T follicular helper cell (primary cell): ENCODE measurements at regions not wholly inside any gene's neighbourhood (a gene's known extent, or its start where the extent isn't known, plus 50 kb on each side); places are given as distances from the start of the nearest gene placed in this dataset.
"Not testable (repeated sequence)": the region's sequence is repeated elsewhere in the genome, so short reads cannot be mapped to it uniquely, and the experiment has no call there.

Source experiments
- DNase-seq: peaks from one replicate; pipeline ENCODE4 v3.0.0-alpha.2; 2020; ENCODE audit warnings: low read depth

DNA sequence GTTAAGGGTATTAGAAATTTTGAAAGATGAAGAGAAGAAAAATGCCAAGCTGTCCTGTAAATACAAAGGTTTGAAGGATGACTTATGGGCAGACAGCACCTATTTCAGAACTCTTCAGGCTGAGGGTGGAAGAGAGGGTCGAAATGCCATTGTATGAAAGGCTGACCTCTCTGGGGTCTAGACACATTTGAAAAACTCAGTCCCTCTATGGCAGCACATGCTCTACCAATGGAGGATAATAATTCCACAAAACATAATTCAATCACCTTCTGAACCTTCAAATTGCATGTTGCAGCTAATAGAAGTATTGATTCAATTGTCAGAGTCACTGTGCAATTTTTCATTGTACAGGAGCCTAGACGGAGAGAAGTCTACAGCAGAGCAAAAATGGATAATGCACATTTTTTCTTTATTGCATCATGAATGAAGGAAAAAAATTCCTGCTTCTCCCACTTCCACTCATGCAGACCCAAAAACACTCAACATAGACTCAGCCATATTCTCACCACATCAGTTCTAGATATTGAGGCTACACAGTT, 569.1 kb downstream of the TBL1XR1 start:
- DNase-seq, result no peak

DNA sequence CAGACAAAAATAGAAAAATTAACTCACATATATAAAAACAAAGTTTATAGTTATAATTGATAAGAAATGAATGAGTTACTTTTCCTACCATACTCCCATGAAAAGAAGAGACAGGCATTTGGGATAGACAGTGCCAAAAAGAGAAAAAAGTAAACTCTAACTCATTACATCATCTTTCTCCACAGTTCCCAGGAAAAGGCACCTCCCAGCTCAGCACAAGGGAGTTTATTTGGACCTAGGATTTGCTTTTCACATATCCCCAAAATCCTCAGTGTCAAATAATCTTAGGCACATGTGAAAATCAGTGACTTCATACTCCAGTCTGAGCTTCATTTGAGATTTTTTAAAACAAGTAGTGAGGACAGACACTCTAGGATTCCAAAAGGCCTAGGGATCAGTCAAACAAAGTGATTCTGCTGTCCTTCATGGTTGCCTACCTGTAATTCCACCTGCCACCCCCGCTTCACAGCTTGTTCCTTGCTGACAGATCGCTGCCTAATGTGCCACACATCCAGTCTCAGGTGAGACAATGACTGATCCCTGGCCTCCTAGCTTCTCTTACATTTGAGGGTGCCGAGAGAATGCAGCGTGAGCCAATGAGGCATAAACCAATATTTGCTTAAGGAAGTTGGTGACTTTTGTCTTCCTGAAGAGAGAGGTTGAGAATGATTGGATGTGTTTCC, 573.7 kb downstream of the TBL1XR1 start:
- DNase-seq, result no peak

DNA sequence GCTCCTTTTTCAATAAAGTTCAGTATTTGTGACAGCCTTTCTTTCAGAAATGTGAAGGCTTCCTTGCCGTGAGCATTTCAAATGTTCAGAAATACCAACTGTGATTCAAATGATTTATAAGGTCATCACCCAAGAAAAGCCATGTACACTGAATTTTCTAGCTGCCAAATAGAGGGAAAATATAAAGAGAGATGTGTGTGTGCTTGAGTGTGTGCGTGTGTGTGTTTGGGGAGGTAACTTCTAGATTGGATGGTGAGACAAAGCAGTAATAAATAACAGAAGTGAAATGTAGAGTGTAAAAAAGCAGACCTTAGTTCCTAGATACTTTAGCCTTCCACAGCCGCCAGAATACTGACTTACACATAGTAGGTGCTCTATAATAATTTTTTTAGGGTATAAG, 577.4 kb downstream of the TBL1XR1 start:
- DNase-seq, result no peak

DNA sequence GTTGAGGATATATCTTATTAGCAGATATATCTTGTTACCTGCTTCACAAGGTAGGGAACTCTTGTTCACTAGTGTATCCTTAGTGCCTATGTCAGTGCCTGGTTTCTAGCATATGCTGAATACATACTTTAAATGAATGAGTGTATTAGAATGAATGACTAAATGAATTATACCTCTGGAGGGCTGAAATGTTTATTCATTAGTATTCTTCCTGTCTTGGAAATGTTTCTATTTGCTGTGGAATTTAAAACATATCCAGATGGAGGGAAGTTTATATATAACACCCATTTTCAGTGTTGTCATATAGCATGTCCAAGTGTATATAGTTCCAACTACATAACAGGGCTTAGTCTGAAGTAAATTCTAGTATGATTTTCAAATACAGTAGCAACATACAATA, 581.5 kb downstream of the TBL1XR1 start:
- DNase-seq, result no peak

DNA sequence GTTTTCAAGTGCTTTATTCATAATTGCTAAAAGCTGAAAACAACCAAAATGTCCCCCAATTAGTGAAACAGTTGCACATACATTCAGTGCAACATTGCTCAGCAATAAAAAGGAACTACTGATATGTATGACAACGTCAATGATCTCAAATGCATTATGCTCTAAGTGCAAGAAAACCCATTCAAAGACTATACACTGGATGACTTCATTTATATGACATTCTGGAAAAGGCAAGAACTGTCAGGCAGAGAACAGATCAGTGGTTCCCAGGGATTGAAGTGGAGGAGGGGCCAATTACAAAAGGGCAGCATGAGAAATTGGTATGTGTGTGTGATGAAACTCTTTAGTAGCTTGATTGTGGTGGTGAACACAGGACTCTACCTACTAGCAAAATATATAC, 585.6 kb downstream of the TBL1XR1 start:
- DNase-seq, result no peak

DNA sequence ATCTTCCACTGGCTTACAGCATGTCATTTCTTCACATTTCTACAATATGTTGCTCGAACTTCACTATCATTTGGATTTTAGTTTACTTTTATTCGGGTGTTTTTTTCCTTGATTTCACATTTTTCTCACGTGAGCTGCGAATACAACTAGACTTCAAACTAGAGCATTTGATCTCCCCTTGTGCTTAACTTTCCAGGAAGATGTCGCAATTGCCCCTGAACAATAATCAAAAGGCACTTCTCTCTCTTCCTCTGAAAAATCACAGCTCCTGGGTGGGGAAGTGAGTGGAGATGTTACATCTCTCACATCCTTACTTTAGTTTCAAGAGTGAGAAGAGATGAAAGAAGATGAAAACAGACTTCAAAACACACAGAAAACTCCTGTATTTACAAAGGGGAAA, 587.9 kb downstream of the TBL1XR1 start:
- no peak for DNase-seq

DNA sequence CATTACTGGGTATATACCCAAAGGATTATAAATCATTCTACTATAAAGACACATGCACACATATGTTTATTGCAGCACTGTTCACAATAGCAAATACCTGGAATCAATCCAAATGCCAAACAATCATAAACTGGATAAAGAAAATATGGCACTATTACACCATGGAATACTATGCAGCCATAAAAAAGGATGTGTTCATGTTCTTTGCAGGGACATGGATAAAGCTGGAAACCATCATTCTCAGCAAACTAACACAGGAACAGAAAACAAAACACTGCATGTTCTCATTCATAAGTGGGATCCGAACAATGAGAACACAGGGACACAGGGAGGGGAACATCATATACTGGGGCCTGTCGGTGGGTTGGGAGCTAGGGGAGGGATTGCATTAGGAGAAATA, 591.7 kb downstream of the TBL1XR1 start:
- not testable (repeated sequence) for DNase-seq

DNA sequence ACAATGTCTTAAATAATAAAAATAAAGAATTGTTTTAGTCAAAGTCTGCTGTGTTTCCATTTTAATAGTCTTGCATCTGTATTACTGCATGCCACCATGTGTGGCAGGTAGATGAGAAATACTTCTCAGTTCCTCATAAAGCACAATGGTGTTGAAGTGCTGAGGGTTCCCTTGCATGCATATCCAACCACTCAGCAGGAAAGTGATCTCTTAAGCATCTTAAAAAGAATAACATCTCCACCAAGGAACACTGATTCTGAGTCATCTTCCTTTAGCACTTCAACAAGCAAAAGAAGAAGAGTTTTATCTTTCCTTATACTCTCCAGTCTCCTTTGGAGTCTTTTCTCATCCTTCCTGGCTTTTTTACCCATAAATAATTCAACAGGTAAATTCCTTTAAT, 602.0 kb downstream of the TBL1XR1 start:
- no peak for DNase-seq

DNA sequence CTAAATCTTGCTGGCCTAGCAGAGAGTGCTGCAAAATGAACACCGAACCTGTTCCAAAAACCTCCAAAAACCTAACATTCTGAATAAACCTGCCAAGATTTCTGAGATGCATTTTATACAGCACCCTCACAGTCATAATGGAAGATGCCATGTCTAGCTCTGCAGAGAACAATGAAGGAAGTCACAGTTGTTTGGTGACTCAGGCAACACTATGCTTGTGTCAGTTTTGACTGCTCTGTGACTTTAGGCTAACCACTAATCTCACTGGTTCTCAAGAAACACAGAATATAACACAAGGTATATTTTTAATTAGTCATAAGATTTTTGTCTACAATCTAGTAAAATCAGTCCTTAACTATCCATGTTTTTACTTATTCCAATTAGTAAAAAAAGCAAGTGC, 606.6 kb downstream of the TBL1XR1 start:
- no peak for DNase-seq

DNA sequence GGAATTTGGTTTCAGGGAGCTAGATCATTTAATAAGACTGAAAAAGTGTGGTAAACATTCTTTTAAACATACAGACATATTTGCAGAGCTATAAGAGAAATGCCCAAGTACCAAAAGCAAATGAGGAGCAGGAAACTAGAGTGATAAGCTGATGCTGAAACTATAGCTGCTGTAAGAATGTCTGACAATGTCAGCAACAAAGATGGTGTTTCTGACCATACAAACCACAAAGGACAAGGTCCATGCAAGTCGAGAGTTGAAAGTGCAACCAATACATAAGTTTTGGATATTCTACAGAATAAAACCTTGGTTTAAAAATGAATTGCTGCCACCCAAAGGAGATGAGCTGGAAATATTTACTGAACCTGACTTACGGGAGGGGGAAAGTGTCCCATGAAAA, 610.2 kb downstream of the TBL1XR1 start:
- no peak for DNase-seq

DNA sequence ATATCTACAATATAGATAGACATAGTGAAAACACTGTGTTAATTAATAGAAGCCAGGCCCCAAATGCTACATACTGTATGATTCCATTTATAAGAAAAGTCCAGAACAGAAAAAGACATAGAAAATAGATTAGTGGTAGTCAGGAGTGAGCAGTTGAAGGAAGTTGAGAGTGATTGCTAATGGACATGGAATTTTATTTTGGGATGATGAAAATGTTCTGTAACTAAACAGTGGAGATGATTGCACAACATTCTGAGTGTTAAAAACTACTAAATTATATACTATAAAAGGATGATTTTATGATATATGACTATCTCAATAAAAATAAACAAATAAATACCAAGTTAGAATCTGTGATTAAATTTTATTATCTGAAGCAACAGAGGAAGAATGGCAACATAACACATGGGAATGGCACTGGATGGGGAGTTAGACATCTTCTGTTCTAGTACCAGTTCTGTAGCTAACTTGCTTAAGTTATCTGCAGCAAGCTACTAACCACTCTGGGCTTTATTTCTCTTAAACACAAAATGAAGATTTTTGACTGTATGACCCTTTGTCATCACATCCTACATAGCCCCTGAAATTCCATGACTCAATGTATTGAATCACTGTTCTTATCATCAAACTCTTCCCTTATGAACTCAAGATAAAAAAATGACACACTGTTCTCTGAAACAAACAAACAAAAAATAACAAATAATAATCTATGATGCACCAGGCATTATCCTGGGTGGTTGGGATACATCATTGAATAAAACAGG, 612.7 kb downstream of the TBL1XR1 start:
- DNase-seq, result no peak

DNA sequence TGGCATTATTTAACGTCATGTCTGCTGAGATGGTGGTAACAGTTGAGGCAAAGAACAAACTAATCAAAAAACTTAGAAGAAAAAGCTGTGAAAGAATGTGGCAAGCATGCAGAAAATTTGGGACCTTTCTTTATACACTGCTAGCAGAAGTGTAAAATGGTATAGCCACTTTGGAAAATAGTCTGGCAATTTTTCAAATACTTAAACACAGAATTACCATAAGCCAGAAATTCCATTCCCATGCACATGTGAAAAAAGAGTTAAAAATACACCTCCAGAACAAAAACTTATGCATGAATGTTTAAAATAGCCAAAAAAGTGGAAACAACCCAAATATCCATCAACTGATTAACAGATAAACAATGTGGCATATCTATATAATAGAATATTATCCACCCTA, 613.3 kb downstream of the TBL1XR1 start:
- DNase-seq, result no peak

DNA sequence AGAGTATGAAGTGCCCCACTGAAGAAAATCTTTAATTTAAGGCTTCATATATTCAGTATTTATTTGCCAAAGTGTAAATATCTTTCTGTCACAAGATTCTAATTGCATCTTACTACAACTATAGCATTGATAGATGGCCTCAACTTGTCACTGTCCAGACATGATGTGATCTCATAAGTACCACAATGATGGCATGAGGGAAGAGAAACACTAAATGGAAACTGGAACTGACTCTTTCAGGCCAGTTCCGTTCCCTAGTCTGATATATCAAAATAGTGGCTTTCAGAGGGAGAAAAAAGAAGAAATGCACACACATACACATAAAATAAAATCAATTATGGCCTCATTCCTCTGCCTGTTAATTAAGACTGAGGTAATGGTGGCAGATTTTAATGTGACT, 615.7 kb downstream of the TBL1XR1 start:
- no peak for DNase-seq

DNA sequence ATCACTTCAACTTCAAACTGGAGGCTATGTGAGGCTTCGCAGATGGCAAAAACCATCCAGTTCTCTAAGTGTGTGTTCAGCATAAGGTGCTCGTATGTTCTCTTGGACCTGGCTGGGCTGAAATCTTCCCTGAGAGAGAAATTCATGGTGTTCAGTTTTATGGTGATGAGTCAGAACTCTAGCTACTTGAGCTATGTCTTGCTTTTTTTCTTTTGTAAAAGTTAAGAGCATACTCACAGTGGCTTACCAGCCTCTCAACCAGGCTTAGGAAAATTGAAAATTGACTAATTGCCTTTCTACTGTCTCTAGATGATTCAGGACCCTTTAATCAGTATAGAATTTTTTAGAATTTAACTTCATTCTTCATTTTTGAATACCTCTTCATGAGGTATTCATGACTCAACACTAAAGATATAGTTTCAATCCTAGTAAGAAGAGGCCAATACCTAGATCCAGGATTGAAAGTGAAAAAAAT, 617.5 kb downstream of the TBL1XR1 start:
- no peak for DNase-seq

DNA sequence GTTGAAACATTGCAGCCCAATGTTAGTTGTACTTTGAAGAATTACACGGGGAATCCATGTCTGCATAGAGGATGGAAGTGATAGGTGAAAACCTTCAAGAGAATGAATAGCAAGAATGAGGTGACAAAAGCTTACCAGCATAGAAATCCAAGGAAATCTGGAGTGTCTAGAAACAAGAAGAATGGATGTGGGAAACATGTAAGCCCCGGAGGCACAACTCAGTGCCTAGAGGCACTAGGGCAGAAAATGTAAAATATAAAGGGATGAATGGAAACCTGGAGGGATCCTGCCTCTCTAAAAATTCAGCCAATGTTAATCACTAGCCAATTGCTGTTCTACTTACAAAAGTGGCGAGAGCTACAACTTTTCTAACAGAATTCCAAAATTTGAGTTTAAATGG, 619.0 kb downstream of the TBL1XR1 start:
- DNase-seq, result no peak

DNA sequence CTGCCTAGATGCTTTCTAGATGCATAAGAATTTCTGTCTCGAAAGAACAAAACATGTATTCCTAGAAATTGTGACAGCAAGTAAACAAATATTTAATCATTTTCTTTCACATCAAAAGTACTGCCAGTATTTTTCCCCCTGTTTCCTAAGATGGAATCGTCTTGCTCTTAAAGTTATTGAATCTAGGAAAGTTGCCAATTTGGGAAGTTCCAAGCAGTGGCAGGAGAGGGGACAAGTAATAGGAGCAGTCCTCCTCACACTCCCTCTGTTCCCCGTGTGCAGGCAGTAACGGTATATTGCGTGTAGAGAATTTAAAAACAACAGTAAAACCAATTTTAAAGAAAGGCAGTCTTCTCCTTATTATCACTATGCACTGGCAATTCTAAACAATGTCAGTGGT, 619.8 kb downstream of the TBL1XR1 start:
- no peak for DNase-seq

DNA sequence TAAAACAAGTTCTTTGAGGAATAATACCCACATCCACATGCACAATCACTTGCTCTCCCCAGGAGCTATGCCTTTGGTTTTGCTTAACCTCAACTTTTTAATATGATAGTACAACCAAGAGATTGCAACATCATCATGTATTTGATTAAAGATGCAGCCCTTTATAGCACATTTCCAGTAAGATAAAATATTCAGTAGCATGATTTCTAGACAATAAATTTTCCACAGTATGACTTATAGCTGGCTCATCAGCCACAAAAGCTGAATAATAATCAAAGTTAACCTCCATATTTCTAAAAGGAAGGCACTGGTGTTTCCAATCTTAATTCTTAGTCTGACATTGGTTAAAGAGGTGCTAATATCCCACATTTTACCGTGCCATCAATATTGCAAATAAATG, 622.5 kb downstream of the TBL1XR1 start:
- DNase-seq, result no peak

DNA sequence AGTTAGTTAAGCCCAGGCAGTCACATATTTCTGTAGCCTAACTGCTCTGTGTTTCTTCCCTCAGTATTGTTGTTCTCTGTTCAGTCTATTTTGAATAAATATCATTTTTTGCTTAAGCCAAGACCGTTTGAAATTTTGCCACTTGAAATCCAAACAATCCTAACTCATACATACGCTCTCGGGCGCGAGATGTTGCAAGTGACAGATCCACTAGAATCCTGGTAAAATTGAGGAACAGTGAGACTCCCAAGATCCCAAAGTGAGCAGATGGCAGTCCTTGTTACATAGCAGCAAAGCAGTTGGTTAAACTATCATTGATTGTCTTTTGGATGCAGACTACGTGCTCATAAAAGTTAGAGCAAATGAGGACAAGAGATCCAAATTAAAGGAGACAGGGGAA, 625.4 kb downstream of the TBL1XR1 start:
- DNase-seq, result no peak

DNA sequence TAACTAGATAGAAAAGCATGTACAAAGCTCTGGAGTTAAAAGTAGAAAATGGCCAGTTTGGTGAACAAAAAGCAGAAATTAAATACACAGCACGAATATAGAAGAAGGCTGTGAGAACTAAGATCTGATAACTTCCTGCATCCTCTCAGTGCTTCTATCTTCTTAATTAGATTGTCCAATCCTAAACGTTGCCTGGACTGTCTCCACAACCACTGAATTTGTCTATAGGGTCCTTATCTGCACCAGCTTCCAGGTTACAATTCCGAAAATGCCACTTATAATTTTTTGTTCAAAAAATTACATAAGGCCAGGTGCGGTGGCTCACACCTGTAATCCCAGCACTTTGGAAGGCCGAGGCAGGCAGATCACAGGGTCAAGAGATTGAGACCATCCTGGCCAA, 626.3 kb downstream of the TBL1XR1 start:
- no peak for DNase-seq

DNA sequence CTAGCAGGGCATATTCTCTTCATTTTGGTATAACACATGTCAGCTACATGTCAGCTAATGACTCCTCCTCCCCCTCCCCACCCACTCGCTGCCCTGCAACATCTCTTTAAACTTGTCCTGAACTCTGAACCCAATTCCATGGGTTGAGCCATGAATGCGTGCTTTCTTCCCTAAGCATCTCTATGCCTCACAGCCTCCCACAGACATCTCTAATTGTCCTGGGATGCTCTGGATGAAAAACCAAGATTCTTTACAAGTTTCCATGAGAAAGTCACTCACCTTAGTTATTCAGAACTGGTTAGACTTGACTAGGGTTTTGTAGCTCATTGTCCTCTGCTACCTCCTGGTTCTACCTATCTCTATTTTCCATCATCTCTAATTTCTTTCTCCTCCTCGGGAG, 629.1 kb downstream of the TBL1XR1 start:
- DNase-seq, result no peak

DNA sequence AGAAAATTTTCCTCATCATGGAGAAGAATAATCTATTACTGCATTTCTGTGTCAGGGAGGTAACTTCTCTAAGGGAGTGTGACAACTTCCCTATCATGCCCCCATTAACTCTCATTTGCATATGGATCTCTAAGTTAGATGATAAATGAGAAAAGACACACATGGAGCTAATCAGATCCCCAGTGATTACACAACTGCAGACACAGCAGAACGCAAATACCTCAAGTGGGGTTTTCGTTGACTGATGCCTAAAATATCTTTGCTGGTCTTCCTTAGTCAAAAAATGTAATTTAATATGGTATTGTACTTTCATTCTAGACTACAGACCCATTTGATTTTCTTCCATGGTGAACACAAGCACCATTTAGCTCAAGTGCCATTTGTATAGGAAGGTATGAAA, 630.5 kb downstream of the TBL1XR1 start:
- DNase-seq, result no peak

DNA sequence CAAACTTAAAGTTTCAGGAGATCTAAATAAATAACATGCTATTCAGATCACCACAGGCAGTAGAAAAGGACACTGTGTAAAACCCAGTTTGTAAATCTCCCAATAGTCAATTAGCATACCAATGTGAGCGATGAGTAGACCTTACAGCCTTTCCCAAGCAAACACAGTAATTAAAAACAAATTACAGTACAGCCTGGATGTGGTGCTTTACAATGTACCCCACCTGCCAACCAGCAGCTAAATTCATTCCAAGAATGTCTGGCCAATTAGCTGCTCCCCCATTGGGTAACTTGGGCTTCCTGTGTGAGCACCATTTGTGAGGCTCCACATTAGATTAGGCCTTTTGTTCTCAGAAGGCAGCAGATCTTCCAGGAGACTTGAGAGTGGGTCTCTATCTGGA, 635.0 kb downstream of the TBL1XR1 start:
- DNase-seq, result no peak

DNA sequence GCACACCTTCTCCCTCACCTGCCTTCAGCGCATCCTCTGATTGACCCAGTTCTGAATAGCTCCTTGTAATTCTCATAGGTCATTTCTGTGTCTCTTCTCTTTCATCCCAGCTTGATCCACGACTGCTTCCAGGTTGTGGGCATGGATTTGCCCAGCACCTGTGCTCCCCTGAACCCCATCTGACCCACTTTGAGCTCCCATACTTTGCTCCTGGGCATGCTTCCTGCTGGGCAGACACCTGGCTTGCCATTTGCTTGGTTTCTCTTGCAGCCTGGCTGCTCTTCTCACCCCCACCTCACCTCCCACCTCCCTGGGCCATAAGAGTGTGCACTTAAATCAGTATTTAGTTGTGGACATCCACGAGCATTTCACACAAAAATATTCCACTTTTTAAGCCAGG, 635.5 kb downstream of the TBL1XR1 start:
- DNase-seq, result no peak
